ENCODE measurements at regions not wholly inside any gene's neighbourhood (a gene's known extent, or its start where the extent isn't known, plus 50 kb on each side); places are given as distances from the start of the nearest gene placed in this dataset.
A peak's percentile ranks its signal among the peaks of the same experiment; 100 is the strongest.
"Not testable (repeated sequence)": the region's sequence is repeated elsewhere in the genome, so short reads cannot be mapped to it uniquely, and the experiment has no call there.

DNA sequence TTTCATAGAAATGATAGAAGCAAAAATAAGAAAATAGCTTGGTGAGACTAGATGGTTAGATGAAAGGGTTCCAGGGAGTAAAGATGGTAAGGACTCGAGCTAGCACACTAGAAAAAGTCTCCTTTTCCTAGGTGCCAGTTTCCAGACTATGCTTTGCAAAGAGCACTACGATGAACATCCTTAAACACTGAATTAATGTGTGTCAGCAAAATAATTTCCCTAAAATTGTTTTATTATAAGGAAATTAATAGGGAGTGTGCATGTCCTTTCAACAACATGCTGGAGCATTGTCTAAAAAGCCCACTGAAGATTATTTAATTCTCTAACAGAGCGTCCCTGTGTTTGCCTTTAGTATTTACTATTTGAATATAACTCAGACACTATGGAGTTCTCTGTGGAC is 107.4 kb upstream of the NDUFV2 start:
- no peak for DNase-seq

DNA sequence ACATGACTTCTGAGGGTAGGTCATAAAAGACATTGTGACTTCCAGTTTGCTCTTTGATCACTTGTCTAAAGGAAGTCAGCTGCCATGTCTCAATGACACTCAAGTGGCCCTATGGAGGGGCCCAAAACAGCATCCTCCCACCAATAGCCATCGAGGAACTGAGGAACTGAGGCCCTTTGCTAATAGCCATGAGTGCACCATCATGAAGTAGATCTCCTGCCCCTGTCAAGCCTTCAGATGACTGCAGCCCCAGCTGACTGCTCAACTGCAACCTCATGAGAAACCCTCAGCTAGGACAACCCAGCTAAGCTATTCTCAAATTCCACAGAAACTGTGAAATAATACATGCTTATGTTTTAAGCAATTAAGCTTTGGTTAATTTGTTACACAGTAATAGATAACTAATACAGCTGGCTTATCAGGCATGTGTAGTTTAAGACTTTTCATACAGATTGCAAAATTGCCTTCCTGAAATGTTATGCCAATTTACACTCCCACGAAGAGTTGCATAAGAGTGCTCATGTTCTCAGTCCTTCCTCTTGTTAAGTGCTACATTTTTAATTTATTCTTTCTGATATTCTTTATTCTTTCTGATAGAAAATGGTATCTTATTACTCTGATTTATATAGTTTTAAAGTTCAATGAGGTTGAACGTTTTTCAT is 105.6 kb upstream of the NDUFV2 start:
- no peak for DNase-seq

DNA sequence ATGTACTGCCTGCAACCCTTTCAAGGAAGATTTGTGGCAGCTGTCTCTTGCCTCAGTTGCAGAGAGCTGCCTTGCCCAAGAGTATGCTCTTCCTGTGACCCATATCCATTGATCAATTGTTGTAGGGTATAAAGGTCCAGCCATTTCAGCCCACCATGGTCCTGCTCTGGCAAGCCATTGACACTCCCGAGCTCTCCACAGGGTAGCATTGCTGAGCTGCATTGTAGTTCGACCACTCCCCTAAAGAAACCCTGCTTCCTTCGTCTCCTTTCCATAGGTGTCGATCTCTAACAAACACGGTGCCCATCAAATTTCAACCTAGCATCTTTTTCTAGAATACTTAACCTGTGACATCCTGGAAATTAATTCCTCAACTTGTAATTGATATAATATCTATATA is 104.9 kb upstream of the NDUFV2 start:
- DNase-seq, result no peak

DNA sequence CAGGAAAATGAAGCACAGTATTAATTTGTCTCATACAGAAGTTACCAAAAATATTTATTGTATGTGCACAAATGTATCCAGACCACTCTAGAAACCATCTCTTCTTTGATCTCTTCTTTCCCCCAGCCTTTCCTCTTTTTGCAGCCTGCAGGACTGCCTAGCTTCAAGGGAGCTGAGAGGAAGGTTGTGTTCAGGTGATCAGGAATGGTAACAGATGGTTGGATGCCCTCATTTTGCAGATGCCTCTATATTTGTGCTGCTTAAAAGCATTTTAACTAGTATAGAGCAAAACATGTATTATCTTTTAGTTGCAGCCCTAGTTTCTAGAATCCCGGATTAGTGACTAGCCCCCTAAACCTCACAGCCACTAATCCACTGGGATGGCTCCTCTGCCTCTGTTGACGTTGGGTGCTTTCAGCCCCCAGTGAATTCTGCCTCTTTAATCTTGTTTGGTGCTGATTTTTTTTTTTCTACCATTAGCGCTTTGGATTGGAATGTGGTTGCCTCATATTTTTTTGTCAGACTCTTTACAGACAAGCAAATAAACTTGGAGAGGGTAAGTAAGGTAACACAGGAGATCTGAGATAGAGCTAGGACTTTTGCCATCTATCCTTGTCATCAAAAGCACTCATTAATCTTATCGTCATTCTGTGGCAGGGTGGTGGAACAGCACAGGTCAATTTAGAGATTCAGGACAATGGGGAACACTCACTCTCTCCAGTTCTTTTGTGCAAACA is 103.8 kb upstream of the NDUFV2 start:
- DNase-seq, result no peak

DNA sequence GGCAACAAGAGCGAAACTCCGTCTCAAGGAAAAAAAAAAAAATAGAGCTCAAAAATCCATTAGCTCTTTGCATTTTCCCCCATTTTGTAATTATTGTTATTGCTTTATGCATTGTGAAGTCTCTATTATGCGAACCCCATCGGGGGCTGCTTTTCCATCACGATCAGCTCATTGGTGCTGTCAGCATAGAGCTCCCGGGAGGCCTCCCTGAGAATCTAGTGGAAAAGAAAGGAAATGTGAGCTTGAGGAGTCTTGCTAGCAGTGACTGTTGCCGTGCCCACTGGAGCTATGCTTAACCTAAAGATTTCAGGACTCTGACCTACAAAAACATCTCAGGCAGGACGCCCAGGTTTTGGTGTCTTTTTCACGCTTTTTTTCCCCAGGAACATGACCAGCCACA is 102.6 kb upstream of the NDUFV2 start:
- DNase-seq, result no peak

DNA sequence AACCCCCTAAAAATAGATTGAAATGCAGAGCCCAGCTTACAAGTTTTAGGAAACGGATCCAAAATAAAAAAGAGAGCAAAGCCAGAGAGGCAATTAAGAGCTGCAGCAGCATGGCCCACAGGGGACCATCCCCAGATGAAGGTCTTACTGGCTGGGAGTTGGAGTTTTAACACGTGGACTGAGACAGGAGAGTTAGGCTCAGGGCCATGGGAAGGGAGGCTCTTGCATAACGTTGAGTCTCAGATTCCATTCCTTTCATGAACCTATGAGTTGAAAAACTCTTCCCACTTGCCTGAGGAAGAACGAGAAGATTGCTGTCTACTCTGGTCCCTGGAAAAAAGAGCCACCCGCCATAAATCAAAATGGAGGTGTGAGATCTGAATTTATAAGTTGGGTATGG is 101.8 kb upstream of the NDUFV2 start:
- DNase-seq, result peak; percentile 35

DNA sequence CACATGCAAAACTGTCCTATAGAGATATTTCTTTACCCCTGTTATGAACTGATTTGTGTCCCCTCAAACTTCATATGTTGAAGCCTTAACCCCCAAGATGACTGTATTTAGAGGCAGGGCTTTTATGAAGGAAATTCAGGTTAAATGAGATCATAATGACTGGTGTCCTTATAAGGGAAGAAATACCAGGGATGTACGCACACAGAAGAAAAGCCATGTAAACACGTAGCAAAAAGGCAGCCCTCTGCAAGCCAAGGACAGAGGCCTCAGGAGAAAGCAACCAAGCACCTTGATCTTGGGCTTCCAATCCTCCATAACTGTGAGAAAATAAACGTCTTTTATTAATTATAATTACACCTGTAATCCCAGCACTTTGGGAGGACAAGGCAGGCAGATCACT is 101.3 kb upstream of the NDUFV2 start:
- no peak for DNase-seq

DNA sequence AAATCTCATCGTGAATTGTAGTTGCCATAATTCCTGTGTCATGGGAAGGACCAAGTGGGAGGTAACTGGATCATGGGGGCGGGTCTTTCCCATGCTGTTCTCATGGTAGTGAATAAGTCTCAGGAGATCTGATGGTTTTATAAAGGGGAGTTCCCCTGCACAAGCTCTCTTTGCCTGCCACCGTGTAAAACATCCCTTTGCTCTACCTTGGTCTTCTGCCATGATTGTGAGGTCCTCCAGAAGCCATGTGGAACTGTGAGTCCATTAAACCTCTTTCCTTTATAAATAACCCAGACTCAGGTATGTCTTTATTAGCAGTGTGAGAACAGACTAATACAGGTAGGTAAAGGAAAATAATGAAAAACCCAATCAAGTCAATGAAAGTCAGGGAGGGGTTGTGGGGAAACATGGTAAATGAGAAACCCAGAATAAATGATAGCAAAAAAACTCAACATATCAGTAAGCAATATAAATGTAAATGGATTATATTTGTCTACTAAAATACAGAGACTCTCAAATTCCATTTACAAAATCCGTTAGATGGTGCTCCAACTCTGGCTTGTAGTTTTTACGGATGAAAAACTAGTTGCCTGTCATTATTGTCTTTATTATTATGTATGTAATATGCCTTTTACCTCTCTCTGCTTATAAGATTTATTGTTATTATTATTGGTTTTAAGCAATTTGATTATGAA is 98.9 kb upstream of the NDUFV2 start:
- DNase-seq, result no peak

DNA sequence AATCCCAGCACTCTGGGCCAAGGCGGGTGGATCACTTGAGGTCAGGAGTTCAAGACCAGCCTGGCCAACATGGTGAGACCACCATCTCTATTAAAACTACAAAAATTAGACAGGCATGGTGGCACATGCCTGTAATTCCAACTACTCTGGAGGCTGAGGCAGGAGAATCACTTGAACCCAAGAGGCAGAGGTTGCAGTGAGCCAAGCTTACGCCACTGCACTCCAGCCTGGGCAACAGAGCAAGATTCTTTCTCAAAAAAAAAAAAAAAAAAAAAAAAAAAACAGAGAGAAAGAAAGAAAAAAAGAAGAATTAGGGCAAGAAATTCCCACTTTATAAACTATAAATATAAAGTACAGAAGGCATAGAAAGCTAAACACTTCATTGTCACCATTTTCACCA is 98.2 kb upstream of the NDUFV2 start:
- not testable (repeated sequence) for DNase-seq

DNA sequence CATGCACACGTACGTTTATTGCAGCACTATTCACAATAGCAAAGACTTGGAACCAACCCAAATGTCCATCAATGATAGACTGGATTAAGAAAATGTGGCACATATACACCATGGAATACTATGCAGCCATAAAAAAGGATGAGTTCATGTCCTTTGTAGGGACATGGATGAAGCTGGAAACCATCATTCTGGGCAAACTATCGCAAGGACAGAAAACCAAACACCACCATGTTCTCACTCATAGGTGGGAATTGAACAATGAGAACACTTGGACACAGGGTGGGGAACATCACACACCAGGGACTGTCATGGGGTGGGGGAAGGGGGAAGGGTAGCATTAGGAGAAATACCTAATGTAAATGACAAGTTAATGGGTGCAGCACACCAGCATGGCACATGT is 94.8 kb upstream of the NDUFV2 start:
- not testable (repeated sequence) for DNase-seq

DNA sequence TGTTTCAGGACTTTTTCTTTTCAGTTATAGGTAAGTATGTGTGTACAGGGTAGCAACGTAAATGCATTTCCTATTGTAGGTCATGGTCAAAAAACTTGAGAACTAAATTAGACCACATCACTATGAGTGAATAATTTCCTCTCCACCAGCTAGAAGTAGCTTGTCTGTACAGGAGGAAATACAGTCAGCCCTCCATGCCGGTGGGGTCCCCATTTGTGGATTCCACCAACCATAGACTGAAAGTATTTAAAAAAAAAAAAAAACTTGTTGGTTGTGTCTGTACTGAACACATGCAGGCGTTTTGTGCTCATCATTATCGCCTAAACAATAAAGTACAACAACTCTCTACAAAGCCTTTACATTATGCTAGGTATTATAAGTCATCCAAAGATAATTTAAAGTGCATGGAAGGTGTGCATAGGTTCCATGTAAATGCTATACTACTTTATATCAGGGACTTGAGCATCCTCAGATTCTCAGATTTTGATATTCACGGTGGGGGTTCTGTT is 94.2 kb upstream of the NDUFV2 start:
- no peak for DNase-seq

DNA sequence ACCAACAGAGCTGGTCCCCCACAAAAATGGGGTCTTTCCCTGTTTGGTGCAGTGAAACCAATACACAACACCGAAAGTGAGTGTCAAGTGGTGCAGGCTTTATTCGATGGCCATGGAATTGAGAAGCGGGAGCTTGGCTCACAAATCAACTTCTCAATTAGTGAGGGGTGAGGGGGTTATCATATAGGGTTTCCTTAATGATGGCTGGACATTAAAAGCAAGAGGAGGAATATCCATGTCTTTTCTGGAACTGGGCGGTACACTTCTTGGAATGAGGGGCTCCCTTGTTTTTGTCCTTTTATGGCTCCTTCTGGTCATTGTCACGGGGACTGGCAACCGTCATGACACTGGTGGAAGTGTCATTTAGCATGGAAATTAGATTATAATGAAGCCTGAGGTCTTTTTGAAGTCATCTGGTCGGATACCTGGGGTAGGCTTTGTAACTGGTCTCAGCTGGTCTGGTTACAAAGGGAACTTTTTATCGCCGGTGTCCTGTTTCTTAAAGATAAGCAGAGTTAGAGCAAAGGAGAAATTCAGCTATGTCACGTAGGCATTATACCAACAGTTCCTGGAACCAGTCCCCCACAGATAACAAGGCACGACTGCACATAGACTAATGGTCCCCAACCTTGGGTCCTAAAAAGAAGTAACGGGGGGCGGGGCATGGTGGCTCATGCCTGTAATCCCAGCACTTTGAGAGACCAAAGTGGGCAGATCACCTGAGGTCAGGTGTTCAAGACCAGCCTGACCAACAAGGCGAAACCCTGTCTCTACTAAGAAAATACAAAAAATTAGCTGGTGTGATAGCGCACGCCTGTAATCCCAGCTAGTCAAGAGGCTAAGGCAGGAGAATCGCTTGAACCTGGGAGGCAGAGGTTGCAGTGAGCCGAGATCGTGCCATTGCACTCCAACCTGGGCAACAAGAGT is 93.5 kb upstream of the NDUFV2 start:
- no peak for DNase-seq

DNA sequence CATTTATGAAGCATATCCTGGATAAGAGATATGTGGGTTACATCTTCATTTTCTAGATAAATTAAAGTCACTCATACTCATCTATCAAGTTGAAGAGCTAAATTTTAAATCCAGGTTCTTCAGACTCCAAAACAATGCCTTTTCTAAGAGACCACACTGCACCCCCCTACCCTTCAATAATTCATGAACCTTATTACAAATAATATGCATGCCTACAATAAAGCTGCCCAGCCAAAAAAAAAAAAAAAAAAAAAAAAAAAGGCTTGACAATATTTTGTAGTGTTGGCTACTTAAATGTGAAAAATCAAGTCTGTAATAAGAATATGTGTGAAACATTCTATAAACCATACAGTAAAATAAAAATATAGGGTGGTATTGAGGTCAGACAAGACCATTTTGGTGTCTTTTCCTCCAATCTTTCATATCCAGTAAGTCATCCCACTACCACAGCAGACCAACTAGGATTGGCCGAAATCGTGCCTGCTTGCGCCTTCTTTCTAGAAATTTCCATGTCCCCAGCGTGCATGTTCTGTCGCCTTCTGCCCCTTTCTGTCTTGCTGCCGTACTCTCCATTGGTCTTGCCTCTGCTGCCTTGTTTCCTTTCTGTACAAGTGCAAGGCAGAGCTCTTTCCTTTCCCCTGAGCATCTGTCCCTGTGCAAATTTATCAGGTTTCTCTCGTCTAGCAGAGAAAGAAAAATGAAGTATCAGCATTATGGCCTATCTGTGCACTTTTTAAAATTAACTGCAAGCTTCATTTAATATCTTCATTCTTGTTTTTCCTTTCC is 92.6 kb upstream of the NDUFV2 start:
- no peak for DNase-seq

DNA sequence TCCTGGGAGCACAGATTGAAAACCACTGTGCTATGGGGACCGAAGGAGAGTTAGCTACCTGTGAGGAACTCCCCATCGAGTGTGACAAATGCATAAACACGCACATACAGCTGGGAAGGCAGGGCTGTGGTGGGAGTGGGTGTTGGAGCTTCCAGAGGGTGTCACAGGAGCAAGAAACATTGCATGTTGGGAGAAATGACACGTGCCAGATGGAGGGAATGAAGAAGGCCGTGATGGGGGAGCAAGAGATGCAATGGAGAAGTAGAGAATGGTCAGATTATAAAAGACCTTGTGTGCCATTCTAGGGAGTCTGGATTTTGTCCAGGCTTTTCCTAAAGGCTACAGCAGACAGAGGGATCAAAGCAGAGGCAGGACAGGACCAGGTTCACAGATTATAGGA is 91.1 kb upstream of the NDUFV2 start:
- DNase-seq, result no peak

DNA sequence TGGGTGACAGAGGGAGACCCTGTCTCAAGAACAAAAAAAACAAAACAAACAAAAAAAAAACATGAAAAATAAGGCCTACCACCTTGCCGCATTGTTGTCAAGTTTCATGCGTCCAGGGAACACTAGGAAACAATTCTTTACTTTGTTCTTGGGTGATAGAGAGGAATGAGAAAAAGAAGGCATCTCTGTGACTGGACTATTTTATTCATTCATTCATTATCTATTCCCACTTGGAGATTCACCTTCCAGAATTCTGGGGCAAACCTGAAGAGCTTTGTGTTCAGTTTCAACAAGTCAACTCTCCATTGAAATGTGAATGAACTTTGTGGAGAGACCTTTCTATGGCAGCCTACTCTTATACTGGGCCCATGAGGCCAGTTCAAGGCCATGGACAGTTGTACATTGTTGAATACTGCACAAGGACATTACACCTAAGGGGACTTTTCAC is 88.5 kb upstream of the NDUFV2 start:
- no peak for DNase-seq

DNA sequence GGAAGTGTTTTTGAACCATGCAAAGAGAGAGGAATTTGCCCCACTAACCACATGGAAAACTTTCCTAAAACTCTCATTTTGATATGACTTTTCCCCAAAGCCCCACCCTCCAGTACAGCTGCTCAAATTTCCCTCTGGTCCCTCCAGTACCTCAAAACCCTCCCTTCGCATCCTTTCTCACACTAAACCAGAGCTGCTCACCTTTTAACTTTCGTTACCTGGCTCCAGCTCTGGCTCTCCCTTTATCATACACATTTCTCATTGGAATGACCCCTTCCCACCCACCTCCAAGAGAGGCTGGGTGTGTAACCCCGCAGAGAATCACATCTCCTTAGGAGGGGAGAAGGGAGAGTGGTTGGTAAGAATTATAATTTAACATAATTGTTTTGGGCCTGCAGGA is 86.8 kb upstream of the NDUFV2 start:
- DNase-seq, result no peak

DNA sequence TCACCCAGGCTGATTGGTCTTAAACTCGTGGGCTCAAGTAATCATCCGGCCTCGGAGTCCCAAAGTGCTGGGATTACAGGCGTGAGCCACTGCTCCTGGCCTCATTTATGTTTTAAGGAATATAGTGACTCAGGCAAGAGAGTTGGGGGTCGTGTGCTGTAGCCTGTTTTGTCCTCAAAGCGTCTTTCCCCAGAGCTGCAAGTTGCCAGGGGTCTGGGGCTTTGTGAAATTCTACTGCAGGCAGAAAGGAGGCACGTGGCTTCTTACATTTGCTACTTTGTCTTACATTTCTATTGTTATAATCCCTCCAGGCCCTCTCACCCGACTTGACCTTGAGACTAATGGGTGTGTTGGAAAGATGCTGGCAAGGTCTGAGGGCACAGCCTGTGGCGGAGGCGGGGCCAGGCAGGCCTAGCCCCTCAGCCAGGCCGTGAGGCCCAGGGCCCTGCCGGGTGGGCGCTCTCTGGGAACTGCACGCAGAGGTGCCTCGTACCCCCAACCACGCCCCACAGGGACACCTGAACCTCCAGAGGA is 85.8 kb upstream of the NDUFV2 start:
- DNase-seq, result no peak

DNA sequence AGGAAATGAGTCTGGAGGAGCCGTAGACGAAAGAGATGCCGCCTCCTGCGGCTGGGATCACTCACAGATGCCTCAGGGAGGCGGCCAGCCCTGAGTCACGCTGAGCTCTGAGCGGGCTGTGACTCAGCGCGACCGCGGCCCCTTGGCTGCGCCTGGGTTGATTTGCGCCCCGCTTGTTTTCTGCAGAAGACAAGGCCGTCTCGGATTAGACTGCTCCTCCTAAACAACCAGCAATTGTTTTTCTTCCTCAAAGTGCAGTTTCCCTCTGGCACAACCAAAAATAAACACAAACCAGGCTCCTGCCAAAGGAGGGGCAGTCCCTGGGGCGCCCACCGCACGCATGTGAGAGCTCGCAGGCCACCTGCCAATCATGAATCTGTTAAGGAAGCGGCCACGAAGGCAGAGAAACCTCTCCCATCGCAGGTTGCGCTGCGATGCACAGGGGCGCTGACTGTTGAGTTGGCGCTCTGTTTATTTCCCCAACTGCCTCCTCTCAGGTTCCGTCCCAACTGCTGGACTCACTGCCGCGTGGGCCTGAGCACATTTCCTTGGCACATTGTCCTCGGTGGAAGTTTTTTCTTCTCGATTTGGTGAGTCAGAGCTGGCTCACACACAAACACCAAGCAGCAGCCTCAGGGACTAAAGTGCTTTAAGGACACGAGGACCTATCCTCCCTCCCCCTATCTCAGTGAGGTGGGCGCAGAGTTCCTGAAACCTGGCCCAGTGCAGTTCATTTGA is 85.2 kb upstream of the NDUFV2 start:
- DNase-seq, result peak; percentile 56

DNA sequence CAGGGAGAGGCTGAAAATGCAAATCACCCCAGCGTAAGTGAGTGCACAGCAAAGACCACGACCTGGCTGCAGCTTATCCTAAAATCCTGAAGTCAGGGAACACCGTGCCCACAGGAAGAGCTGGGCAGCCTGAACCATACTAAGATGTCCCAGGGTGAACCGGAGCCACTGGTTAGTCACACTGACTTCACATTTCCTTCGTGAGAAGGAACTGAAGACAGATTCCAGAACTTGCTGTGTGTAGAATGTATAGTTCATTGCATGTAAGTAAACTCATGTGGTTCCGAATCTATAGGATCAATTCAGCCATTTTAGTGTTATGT is 84.6 kb upstream of the NDUFV2 start:
- DNase-seq, result no peak

DNA sequence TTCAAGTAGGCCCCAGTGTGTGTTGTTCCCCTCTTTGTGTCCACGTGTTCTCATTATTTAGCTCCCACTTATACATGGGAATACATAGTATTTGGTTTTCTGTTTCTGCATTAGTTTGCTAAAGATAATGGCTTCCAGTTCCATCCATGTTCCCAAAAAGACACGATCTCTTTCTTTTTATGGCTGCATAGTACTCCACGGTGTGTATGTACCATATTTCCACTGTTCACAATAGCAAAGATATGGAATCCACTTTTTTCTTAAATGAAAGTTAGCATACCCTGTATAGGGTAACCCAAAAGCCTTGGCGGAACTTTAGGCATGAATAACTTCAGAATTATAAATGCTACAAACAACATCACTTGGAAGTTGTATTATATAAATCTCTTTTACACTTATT is 83.4 kb upstream of the NDUFV2 start:
- no peak for DNase-seq

DNA sequence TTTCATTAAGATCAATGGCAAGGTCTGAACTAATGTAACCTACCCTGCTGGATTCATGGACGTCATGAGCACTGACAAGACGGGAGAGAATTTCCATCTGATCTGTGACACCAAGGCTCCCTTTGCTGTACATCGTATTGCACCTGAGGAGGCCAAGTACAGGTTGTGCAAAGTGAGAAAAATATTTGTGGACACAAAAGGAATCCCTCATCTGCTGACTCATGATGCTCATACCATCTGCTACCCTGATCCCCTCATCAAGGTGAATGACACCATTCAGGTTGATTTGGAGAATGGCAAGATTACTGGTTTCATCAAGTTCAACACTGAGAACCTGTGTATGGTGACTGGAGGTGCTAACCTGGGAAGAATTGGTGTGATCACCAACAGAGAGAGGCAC is 82.3 kb upstream of the NDUFV2 start:
- no peak for DNase-seq
